Gastroesophageal sphincter (tissue), 3 donors: ENCODE measurements at regions not wholly inside any gene's neighbourhood (a gene's known extent, or its start where the extent isn't known, plus 50 kb on each side); places are given as distances from the start of the nearest gene placed in this dataset.

Experiments
- POLR2AphosphoS5 ChIP-seq: sonication (generic); formaldehyde crosslinking; IDR thresholded peaks from one replicate; pipeline ENCODE4 v1.6.1; 2017; ENCODE audit warnings: antibody characterized with exemption
- TF ChIP-seq, protein P1 (sequence below), 4 experiments: fragments of 200-600 bp in 2 of 4; fragments of 450-650 bp in 2 of 4; sonication (generic) in 1 of 4; IDR thresholded peaks; one replicate each; pipeline ENCODE4 v1.5.1; 2017 to 2019; ENCODE audit warnings: antibody characterized with exemption in 4 of 4, mild to moderate bottlenecking in 2 of 4, moderate library complexity in 2 of 4

DNA sequence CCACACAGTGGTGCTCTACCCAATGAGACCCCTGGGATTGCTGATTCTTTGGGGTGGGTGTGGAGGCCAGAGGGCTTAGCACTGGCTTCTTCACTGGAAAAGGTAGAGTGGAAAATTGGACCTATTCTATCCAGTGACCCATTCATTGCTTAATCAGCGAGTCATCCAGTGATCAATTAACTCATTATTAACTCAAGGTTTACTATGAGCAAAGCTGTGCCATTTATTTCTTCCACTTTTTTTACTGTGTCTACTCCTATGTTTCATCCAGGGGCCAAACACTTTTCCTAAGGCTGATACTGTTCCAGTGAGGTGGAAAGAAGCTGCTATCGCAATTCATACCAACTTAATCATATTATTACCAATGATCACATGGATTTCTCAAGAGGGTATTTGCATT is 363.9 kb downstream of the RPS6KC1 start:
- TF ChIP-seq, protein P1, sequence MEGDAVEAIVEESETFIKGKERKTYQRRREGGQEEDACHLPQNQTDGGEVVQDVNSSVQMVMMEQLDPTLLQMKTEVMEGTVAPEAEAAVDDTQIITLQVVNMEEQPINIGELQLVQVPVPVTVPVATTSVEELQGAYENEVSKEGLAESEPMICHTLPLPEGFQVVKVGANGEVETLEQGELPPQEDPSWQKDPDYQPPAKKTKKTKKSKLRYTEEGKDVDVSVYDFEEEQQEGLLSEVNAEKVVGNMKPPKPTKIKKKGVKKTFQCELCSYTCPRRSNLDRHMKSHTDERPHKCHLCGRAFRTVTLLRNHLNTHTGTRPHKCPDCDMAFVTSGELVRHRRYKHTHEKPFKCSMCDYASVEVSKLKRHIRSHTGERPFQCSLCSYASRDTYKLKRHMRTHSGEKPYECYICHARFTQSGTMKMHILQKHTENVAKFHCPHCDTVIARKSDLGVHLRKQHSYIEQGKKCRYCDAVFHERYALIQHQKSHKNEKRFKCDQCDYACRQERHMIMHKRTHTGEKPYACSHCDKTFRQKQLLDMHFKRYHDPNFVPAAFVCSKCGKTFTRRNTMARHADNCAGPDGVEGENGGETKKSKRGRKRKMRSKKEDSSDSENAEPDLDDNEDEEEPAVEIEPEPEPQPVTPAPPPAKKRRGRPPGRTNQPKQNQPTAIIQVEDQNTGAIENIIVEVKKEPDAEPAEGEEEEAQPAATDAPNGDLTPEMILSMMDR (IDR thresholded peaks at IDR 0.05) = no peak
- TF ChIP-seq POLR2AphosphoS5 = no peak
